Glutamatergic neuron (in vitro differentiated cells): ENCODE measurements at regions not wholly inside any gene's neighbourhood (a gene's known extent, or its start where the extent isn't known, plus 50 kb on each side); places are given as distances from the start of the nearest gene placed in this dataset.

Source experiments
- DNase-seq: peaks from one replicate; pipeline ENCODE4 v3.0.0; 2022
- H3K27ac Mint-ChIP-seq: one replicate; pipeline ENCODE4 v1.8.0; 2020; ENCODE audit warnings: mild to moderate bottlenecking, mixed read lengths, inconsistent platforms; ENCODE audit not compliant: unreplicated experiment
- H3K27me3 Mint-ChIP-seq: one replicate; pipeline ENCODE4 v1.8.0; 2020; ENCODE audit warnings: mild to moderate bottlenecking, moderate library complexity, mixed read lengths, inconsistent platforms; ENCODE audit not compliant: unreplicated experiment
- H3K36me3 Mint-ChIP-seq: one replicate; pipeline ENCODE4 v1.8.0; 2020; ENCODE audit warnings: mild to moderate bottlenecking, mixed read lengths, inconsistent platforms; ENCODE audit not compliant: unreplicated experiment
- H3K4me1 Mint-ChIP-seq: one replicate; pipeline ENCODE4 v1.8.0; 2020; ENCODE audit warnings: mild to moderate bottlenecking, low read depth, mixed read lengths, inconsistent platforms; ENCODE audit not compliant: unreplicated experiment
- H3K4me3 Mint-ChIP-seq: one replicate; pipeline ENCODE4 v1.8.0; 2020; ENCODE audit warnings: mild to moderate bottlenecking, mixed read lengths, inconsistent platforms; ENCODE audit not compliant: unreplicated experiment
- H3K9me3 Mint-ChIP-seq: one replicate; pipeline ENCODE4 v1.8.0; 2020; ENCODE audit warnings: mild to moderate bottlenecking, moderate library complexity, mixed read lengths, inconsistent platforms; ENCODE audit not compliant: unreplicated experiment
- TF ChIP-seq, protein P1 (sequence below): fragments of 200-600 bp; sonication (generic); IDR thresholded peaks from one replicate; pipeline ENCODE4 v1.5.0; 2021; ENCODE audit not compliant: partially characterized antibody, unreplicated experiment

DNA sequence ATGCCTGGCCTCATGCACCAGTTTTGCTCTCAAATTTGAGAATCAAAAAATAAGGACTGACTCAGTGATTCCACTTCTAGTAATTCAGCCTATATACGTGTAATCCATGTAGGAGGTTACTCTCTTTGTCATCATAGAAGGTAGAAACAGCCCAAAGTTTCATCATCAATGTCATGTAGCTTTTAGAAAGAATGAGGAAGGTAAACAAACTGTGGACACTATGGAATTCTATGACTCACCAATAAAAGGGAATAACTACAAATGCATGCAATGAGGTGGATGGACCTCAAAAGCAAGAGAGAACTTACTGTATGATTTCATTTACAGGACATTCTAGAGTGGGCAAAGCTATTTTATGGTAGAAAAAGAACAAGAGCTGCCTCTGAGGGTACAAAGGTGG lies 93.2 kb upstream of the LRIG1 start:
- no peak for DNase-seq
- no peaks in the 10 kb centered on the region for H3K36me3 Mint-ChIP-seq
- H3K27ac Mint-ChIP-seq = no peak overlapping the region
- TF ChIP-seq, protein P1, sequence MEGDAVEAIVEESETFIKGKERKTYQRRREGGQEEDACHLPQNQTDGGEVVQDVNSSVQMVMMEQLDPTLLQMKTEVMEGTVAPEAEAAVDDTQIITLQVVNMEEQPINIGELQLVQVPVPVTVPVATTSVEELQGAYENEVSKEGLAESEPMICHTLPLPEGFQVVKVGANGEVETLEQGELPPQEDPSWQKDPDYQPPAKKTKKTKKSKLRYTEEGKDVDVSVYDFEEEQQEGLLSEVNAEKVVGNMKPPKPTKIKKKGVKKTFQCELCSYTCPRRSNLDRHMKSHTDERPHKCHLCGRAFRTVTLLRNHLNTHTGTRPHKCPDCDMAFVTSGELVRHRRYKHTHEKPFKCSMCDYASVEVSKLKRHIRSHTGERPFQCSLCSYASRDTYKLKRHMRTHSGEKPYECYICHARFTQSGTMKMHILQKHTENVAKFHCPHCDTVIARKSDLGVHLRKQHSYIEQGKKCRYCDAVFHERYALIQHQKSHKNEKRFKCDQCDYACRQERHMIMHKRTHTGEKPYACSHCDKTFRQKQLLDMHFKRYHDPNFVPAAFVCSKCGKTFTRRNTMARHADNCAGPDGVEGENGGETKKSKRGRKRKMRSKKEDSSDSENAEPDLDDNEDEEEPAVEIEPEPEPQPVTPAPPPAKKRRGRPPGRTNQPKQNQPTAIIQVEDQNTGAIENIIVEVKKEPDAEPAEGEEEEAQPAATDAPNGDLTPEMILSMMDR = no peak
- H3K9me3 Mint-ChIP-seq = no peaks in the 10 kb centered on the region
- no peak overlapping the region for H3K4me3 Mint-ChIP-seq
- no peaks in the 10 kb centered on the region for H3K27me3 Mint-ChIP-seq
- no peaks in the 10 kb centered on the region for H3K4me1 Mint-ChIP-seq

DNA sequence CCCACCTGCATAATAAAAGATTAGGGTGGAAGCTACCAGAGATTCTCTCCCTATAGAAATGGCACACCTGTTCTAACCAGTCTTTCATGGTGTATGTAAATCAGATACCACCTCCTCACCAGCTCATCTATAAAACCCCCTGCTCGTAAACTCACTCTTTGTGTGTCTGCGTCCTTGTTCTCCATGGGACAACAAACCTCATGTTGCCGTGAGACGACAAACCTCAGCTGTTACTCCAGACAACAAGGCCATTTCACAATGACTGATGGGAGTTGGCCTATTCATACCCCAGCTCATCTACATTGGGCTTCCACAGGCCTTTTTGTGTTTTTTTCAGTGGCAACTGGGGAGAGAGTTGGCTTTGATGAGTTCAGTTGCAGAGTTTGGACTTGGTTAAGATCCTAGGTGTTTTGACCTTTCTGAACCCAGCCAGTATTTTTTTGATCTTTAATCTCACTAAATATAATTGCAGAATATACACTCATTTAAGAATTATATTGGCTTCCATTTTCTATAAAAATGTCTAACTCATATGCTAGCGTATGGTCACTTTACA lies 96.6 kb upstream of the LRIG1 start:
- H3K27me3 Mint-ChIP-seq = no peaks in the 10 kb centered on the region
- H3K4me3 Mint-ChIP-seq = no peak overlapping the region
- TF ChIP-seq, protein P1 = no peak
- no peaks in the 10 kb centered on the region for H3K9me3 Mint-ChIP-seq
- no peaks in the 10 kb centered on the region for H3K36me3 Mint-ChIP-seq
- no peak for DNase-seq
- H3K27ac Mint-ChIP-seq = no peak overlapping the region
- H3K4me1 Mint-ChIP-seq = no peaks in the 10 kb centered on the region

DNA sequence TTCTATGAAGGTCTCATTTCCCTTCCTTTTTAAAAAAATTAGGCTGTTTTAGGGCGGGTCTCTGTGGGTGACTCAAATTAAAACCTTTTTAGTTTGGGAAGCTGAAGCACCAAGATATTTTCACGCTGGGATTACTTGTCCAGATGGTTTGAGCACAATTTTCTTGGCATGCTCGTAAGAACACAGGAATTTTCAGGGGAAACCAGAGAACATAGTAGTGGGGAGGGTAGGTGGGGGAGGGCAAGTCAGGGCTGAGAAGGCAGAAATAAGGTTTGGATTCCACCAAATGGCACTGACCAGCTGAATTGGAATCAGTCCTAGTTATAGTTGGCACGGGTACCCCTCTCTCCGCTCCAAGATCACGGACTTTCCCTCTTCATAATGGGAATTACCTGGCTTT lies 97.3 kb upstream of the LRIG1 start:
- DNase-seq = no peak
- Mint-ChIP-seq H3K36me3 (no peaks in the 10 kb centered on the region), H3K27ac (no peak overlapping the region), H3K4me1 (no peaks in the 10 kb centered on the region), H3K27me3 (no peaks in the 10 kb centered on the region), H3K9me3 (no peaks in the 10 kb centered on the region), H3K4me3 (no peak overlapping the region)
- TF ChIP-seq, protein P1 = no peak

DNA sequence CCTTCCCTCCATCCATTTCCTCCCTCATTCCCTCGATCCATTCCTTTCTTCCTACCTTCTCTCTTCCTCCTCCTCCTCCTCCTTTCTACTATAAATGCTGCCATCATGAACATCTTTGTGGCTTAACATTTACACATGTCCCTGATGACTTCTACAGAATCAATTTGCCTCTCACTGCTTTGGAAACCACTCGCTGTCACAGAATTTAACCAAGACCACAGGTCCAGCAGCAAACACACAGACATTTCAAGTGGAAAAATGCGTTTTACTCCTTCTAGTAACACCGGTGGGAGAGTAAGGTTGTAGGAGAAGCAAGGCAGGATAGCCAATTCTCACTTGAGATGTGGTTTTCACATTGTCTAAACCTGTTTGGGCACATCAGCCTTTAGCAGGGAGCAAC lies 101.4 kb upstream of the LRIG1 start:
- DNase-seq = no peak
- no peaks in the 10 kb centered on the region for H3K27me3 Mint-ChIP-seq
- H3K36me3 Mint-ChIP-seq = no peaks in the 10 kb centered on the region
- no peaks in the 10 kb centered on the region for H3K9me3 Mint-ChIP-seq
- TF ChIP-seq, protein P1 = no peak
- H3K4me1 Mint-ChIP-seq = no peaks in the 10 kb centered on the region
- H3K27ac Mint-ChIP-seq = no peak overlapping the region
- no peak overlapping the region for H3K4me3 Mint-ChIP-seq

DNA sequence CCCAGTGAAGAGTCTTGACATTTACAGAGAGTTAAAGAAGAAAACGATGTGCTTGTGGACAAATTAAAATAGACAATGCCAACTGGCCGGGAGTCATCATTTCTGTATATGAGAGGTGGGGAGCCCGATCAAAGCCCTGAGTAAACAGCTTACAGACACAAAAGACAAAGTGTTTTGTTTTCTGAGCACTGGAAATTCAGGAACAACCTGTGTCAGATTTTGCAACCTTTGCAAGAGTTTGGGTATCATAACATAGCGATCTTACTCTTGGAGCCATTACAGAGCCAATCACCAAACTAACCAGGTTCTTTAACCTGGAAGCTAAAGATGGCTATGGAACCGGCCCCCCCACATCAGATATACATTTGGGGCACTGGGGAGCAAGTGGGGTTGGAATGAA lies 101.9 kb upstream of the LRIG1 start:
- Mint-ChIP-seq H3K27ac (no peak overlapping the region), H3K9me3 (no peaks in the 10 kb centered on the region), H3K4me3 (no peak overlapping the region), H3K27me3 (no peaks in the 10 kb centered on the region), H3K36me3 (no peaks in the 10 kb centered on the region), H3K4me1 (no peaks in the 10 kb centered on the region)
- no peak for DNase-seq
- TF ChIP-seq, protein P1 = no peak
